NCI-H2196 (cell line): ENCODE measurements at regions not wholly inside any gene's neighbourhood (a gene's known extent, or its start where the extent isn't known, plus 50 kb on each side); places are given as distances from the start of the nearest gene placed in this dataset.

Source experiments
- DNase-seq: peaks from one replicate; lab custom pipeline; 2025; ENCODE audit not compliant: unreplicated experiment; lab: John Stamatoyannopoulos, UW

GRCh38 chr9:80131627-80132026 is 559.9 kb downstream of the TLE4 start:
- no peak for DNase-seq

DNA sequence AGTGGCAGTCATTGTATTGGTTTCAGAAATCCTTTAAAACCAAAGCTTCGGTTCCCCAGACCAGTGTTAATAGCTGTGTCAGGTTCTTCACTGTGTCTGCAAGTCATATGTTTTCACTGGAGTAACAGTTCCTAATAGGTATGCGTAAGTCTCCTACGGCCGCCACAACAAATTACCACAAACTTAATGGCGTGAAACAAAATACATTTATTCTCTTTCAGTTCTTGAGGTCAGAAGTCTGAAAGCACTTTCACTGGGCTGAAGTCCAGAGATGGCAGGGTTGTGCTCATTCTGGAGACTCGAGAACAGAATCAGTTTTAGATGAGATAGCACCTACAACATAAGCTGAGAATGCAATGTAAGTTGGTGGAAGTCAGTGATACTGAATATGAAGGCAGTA is 556.2 kb downstream of the TLE4 start:
- no peak for DNase-seq

- DNase-seq: no peak
These were observed 554.0 kb downstream of the TLE4 start for GRCh38 chr9:80125731-80126264.

GRCh38 chr9:80117031-80117430 is 545.3 kb downstream of the TLE4 start:
- no peak for DNase-seq

GRCh38 chr9:80114241-80114640 is 542.5 kb downstream of the TLE4 start:
- DNase-seq: no peak

DNA sequence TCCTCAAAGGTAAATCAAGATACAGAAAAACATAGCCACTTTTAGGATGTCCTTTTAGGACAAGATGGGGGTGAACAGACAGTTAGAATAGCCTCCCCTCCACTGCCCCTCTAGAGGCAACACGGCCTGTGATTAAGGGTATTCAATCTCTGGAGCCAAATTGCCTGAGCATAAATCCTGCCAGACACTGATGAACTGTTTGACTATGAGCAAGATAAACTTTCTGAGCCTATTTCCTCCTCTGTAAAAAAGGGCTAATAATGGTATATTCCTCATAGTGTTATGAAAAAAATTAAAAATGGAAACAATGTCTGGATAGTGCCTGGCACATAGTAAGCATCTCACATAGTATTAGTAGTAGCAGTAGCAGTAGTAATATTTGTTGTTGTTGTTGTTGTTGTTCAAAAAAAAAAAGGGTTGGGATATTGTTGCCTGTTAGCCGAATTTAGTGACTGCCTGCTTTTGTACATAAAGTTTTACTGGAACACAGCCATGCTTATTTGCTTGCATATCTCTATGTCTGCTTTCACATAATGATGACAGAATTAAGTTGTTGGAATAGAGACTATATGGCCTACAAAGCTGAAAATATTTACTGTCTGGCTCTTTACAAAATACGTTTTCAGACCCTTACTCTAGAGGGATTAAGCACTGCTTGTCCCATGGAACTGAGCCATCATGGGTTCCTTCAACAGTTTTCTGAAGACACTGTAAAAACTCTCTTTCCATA is 536.3 kb downstream of the TLE4 start:
- no peak for DNase-seq

GRCh38 chr9:80097476-80097875 is 525.7 kb downstream of the TLE4 start:
- no peak for DNase-seq

DNA sequence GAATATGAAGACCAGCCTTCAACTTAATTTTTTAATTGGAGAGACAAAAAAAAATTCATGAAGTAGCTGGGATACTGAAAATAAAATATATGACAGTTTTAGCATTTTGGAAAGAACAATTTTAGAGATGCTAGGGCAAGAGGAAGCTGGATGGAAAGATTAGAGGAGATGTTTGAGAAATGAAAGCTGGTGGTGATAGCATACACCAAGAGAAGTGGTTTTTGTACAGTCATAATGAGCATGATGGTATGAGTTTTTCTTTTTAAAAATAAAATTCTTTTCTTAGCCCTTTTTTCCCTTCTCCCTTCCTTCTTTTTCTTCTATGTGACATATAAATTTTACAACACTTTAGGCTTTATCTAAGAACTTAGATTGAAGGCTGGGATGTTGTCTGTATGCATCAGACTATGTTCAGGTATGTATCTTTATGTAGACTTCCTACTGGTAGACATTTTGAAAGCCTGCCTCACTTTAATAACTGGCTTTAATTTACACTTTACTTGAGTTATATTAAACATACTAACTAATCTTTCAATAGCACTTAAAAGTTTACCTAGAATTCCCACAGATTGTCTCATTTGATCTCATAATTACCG is 522.5 kb downstream of the TLE4 start:
- no peak for DNase-seq

GRCh38 chr9:80093695-80094094 is 521.9 kb downstream of the TLE4 start:
- DNase-seq: no peak

- no peak for DNase-seq
These were observed 519.8 kb downstream of the TLE4 start for GRCh38 chr9:80091526-80091925.

DNA sequence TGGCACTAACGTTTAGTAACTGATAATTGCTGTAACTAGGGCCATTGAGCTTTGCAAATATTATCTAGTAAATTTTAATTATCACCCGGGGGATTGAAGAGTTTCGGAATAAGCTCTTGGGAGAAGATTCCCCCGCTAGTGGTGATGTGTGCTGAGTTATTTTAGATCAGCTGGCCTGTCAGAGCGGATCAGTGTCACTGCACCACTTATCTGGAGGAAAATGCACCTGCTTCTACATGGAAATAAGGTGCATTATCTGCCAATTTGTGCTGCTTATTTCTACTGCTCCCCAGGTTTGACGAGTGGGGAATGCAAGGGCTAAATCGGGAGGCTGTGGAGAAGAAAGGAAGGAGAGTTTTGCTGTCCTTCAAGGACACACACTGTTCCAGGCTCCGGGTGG is 518.6 kb downstream of the TLE4 start:
- no peak for DNase-seq

DNA sequence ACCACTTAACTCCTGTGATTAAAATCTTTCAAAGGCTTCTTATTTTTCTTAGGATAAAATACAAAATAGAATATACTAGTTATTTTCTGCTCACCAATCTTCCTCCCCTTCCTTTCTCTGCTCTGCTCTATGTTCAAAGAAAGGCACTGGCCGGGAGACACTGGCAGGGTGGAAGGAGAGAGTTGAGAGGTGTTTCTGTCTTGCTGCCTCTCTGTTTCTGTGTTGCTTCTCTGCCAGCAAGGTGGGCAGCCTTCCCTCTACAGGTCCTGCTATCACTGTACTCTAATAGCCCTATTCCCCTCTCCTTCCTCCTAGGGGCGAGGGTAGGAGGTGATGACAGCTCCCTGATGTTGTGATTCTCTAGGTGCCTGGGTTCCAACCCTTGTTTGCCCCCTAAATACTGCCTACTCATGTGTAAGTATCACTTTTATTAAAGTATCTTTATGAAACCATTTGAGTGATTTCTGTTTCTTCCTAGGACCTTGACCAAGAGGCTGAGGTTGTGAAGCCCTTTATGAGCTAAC is 515.1 kb downstream of the TLE4 start:
- no peak for DNase-seq

GRCh38 chr9:80086386-80086785 is 514.6 kb downstream of the TLE4 start:
- DNase-seq: no peak

- DNase-seq: no peak
These were observed 513.9 kb downstream of the TLE4 start for GRCh38 chr9:80085668-80086067.

GRCh38 chr9:80082213-80082612 is 510.4 kb downstream of the TLE4 start:
- DNase-seq: no peak

GRCh38 chr9:80078826-80079225 is 507.1 kb downstream of the TLE4 start:
- DNase-seq: no peak

DNA sequence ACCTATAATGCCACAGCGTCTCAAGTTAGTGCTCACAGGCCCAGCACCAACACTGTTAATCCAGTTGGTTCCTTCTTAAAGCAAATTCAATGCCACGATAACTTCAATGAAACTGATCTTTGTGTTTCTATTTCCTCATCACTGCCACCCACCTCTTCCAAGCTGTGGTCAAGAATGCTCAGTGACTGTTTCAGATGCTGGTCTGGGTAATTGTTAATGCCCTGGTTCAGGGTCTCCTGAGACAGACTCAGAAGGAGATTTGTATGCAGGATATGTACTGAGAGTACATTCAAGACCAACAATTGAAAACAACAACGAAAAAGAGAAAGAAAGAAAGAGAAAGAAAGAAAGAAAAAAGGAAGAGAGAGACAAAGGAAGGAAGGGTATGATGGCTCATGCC is 505.3 kb downstream of the TLE4 start:
- no peak for DNase-seq

GRCh38 chr9:80076162-80076561 is 504.4 kb downstream of the TLE4 start:
- no peak for DNase-seq

GRCh38 chr9:80074439-80074838 is 502.7 kb downstream of the TLE4 start:
- DNase-seq: no peak

- no peak for DNase-seq
These were observed 500.7 kb downstream of the TLE4 start for GRCh38 chr9:80072451-80072850.

DNA sequence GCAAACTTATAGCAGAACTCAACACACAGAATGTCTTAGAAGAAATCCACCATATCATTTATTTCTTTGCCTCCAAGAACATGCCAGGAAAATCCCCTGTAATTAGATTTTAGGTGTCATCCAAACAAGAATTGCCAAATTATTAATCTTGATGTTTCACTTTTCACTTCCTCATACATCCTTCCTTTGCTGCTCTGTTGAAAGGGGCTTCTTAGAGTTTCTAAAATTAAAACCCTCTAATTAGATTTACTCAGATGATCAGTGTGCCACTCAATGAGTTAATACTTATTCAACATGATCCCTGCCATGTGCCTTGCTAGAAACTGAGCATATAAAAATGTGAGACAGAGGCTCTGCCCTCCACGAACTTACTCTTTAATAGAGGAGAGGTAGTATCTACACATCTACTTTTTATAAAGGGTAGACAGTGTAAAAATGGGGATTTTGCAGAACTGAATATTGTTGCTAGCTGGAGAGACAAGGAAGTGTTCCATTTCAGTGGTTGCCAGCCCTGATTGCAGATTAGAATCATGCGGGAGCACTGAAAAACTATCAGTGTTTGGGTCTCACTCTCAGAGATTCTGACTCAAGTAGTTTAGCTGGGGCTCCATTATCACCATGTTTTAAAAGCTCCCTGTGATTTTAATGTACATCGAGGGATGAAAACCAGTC is 498.4 kb downstream of the TLE4 start:
- no peak for DNase-seq

- no peak for DNase-seq
These were observed 495.2 kb downstream of the TLE4 start for GRCh38 chr9:80066931-80067330.
